ENCODE measurements at regions not wholly inside any gene's neighbourhood (a gene's known extent, or its start where the extent isn't known, plus 50 kb on each side); places are given as distances from the start of the nearest gene placed in this dataset.
A peak's percentile ranks its signal among the peaks of the same experiment; 100 is the strongest.

DNA sequence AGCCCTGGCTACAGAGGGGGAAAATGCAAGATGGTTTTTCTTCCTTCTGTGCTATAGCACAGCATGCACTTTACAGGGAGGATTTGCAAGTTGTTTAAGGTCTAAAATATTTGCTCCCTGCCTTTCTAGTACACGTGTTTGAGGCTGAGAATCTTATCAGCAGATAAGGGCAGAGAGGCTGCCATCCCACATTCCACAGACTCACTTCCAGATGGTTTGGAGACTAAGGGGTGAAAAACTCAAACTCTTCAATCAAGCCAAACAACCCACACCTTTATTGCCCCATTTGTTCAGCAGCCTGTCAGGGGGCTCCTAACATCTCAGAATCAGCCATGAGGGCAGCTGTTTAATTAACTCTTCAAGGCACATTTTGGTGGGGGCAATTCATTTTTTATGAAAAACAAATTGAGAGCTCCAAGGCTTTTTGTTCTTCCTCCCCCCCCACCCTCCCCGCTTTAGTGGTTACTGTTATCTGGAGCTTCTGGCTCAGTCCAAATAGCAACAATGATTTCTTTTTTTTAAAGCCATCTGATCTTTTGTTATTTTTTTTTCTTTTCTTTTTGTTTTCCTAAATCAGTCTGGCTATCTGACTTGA lies 242.6 kb upstream of the NT5C1B start:
- H3K27ac ChIP-seq: no peak overlapping the region
- intact Hi-C loops (cut with DNase I): no loop called here
- ATAC-seq (peak in 1 of 2 donors; percentile 53), DNase-seq (no peak)
- TF ChIP-seq, protein P1, sequence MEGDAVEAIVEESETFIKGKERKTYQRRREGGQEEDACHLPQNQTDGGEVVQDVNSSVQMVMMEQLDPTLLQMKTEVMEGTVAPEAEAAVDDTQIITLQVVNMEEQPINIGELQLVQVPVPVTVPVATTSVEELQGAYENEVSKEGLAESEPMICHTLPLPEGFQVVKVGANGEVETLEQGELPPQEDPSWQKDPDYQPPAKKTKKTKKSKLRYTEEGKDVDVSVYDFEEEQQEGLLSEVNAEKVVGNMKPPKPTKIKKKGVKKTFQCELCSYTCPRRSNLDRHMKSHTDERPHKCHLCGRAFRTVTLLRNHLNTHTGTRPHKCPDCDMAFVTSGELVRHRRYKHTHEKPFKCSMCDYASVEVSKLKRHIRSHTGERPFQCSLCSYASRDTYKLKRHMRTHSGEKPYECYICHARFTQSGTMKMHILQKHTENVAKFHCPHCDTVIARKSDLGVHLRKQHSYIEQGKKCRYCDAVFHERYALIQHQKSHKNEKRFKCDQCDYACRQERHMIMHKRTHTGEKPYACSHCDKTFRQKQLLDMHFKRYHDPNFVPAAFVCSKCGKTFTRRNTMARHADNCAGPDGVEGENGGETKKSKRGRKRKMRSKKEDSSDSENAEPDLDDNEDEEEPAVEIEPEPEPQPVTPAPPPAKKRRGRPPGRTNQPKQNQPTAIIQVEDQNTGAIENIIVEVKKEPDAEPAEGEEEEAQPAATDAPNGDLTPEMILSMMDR (IDR thresholded peaks at IDR 0.05): no peak
- H3K27me3 ChIP-seq (ENCODE audit: low read depth): no peaks in the 10 kb centered on the region
- H3K36me3 ChIP-seq: no peaks in the 10 kb centered on the region
- H3K4me1 ChIP-seq: peaks cover 15% of the 10 kb centered on the region
- no peaks in the 10 kb centered on the region for H3K9me3 ChIP-seq
- no peak overlapping the region for H3K4me3 ChIP-seq

DNA sequence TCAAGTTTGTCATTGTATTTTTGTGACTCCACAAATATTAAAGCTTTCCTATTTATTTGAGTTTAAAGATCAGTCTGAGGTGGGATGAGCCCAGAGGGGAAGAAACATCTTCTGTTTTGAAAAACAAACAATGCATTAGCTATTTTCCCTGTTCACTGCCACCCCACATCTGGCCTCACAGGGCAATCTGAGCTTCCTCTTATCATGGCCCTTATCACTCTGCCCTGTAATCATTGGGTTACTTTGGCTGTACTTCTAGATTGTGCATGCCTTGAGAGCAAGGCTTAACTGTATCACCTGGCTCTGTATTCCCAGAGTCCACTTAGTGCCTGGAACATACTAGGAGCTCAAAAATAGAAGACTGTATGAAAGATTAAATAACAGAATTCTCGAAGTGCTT lies 241.6 kb upstream of the NT5C1B start:
- ATAC-seq: peak in 1 of 2 donors; percentile 66

DNA sequence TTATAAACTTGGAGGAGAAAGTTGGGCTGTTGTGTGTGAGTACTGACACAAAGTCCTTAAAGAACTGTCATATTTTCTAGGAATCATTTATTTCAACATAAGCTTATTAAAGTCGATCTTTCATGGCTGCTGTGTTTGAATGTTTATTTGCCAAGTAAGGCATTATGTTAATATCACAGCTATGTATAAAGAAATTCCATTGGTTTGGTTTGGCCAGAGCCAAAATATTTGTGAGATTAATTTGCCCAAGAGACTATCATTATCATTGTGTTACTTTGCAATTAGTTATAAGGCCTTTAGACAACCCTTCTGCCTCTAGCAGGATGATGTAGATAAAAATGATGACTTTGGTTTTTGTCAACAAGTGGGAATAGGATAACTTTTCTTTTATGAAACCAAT lies 240.6 kb upstream of the NT5C1B start:
- H3K4me1 ChIP-seq: peaks cover 15% of the 10 kb centered on the region
- ATAC-seq (no peak), DNase-seq (no peak)
- TF ChIP-seq, protein P1 (IDR thresholded peaks at IDR 0.05): no peak
- no peaks in the 10 kb centered on the region for H3K9me3 ChIP-seq
- no peak overlapping the region for H3K27ac ChIP-seq
- H3K36me3 ChIP-seq: no peaks in the 10 kb centered on the region
- H3K4me3 ChIP-seq: no peak overlapping the region
- intact Hi-C loops (cut with DNase I): no loop called here
- no peaks in the 10 kb centered on the region for H3K27me3 ChIP-seq (ENCODE audit: low read depth)

More for the DNA sequence above, 241.6 kb upstream of the NT5C1B start:
- Histone ChIP-seq H3K27me3 (ENCODE audit: low read depth) (no peaks in the 10 kb centered on the region), H3K4me3 (no peak overlapping the region), H3K9me3 (no peaks in the 10 kb centered on the region), H3K4me1 (peaks cover 15% of the 10 kb centered on the region), H3K27ac (no peak overlapping the region), H3K36me3 (no peaks in the 10 kb centered on the region)
- intact Hi-C loops (cut with DNase I): no loop called here
- DNase-seq: no peak
- TF ChIP-seq, protein P1 (IDR thresholded peaks at IDR 0.05): no peak

DNA sequence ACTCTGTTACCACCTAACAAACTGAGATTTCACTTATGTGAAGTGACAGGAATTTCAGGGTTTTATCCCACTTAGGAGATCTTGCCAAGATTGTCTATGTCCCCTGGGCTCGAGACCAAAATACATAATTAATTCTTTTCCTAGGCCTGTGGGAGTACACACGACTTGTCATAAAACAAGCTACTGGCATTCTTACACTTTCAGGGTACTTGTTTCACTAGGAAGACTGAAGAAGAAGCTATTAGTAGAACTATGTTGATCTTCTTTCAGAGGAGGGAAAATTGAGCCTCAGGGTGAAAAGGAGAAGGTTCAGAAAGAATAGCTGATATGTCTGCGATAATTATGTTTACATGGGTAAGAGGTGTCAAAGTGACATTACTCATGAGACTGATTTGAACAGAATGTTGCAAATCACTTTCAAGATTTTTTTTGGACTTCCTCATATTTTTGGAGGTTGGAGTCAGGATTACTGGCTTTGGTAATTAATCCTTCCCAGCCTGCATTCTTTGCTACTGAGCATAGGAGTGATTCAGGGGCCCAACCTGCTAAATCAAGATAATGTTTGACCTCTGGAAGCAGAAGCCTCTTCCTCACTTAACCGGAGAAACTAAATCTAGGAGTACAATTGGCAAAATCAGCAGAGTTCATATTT lies 240.0 kb upstream of the NT5C1B start:
- DNase-seq: no peak
- TF ChIP-seq, protein P1 (IDR thresholded peaks at IDR 0.05): no peak
- Histone ChIP-seq H3K4me3 (no peak overlapping the region), H3K27me3 (ENCODE audit: low read depth) (no peaks in the 10 kb centered on the region), H3K36me3 (no peaks in the 10 kb centered on the region), H3K4me1 (peaks cover 15% of the 10 kb centered on the region), H3K27ac (no peak overlapping the region), H3K9me3 (no peaks in the 10 kb centered on the region)
- intact Hi-C loops (cut with DNase I): no loop called here
- peak in 1 of 2 donors; percentile 28 for ATAC-seq

DNA sequence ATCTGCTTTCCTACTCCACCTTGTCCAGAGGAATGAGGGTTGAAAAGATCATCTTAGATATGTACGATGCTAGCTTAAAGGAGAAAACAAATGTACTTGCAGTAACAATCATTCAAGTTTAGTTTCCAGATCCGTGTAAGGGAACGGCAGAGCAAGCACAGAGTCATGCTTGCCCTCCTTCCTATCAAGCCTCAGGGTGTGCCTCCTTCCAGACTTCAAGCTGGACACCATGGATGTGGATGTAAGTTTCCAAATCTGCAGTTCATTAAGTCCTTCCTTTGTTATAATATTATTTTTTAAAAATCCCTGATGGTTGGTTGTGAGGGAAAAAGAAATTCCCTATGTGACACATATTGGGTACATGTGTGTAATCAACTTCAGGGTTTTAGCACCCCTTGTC lies 238.9 kb upstream of the NT5C1B start:
- intact Hi-C loops (cut with DNase I): no loop called here
- Histone ChIP-seq H3K27ac (no peak overlapping the region), H3K36me3 (no peaks in the 10 kb centered on the region), H3K9me3 (no peaks in the 10 kb centered on the region), H3K27me3 (ENCODE audit: low read depth) (no peaks in the 10 kb centered on the region), H3K4me3 (no peak overlapping the region), H3K4me1 (peaks cover 15% of the 10 kb centered on the region)
- TF ChIP-seq, protein P1 (IDR thresholded peaks at IDR 0.05): no peak
- ATAC-seq (no peak), DNase-seq (no peak)

All from lower lobe of right lung (tissue), 2 donors.